Endodermal cell (in vitro differentiated cells): ENCODE measurements at regions not wholly inside any gene's neighbourhood (a gene's known extent, or its start where the extent isn't known, plus 50 kb on each side); places are given as distances from the start of the nearest gene placed in this dataset.
A peak's percentile ranks its signal among the peaks of the same experiment; 100 is the strongest.

Experiments used
- DNase-seq: peaks from one replicate; pipeline ENCODE4 v3.0.0-alpha.2; 2017
- H3K27ac ChIP-seq: 2 replicates; pipeline ENCODE4 v1.5.1; 2013; ENCODE audit warnings: mild to moderate bottlenecking, low read depth, low read length, moderate library complexity
- H3K27me3 ChIP-seq: 2 replicates; pipeline ENCODE4 v1.6.1; 2013; ENCODE audit warnings: mild to moderate bottlenecking, low read length, moderate library complexity; ENCODE audit not compliant: insufficient read depth, control insufficient read depth, poor library complexity, severe bottlenecking
- H3K36me3 ChIP-seq: 2 replicates; pipeline ENCODE4 v1.7.0; 2013; ENCODE audit warnings: mild to moderate bottlenecking, low read length, moderate library complexity; ENCODE audit not compliant: control insufficient read depth, insufficient read depth
- H3K4me1 ChIP-seq: one replicate; pipeline ENCODE4 v1.7.0; 2013; ENCODE audit warnings: low read length; ENCODE audit not compliant: control insufficient read depth, insufficient read depth
- H3K4me3 ChIP-seq: 2 replicates; pipeline ENCODE4 v1.5.1; 2013; ENCODE audit warnings: mild to moderate bottlenecking, low read length, moderate library complexity
- H3K9ac ChIP-seq: 2 replicates; pipeline ENCODE4 v1.6.1; 2013; ENCODE audit warnings: mild to moderate bottlenecking, low read length, moderate library complexity; ENCODE audit not compliant: poor library complexity, severe bottlenecking; ENCODE audit errors: extremely low read depth
- H3K9me3 ChIP-seq: 2 replicates; pipeline ENCODE4 v1.6.1; 2013; ENCODE audit warnings: mild to moderate bottlenecking, low read length, moderate library complexity; ENCODE audit not compliant: control insufficient read depth
- H3K27ac Mint-ChIP-seq: 2 replicates; pipeline ENCODE4 v1.8.0; 2020; ENCODE audit warnings: mixed read lengths
- H3K27me3 Mint-ChIP-seq: 2 replicates; pipeline ENCODE4 v1.8.0; 2021; ENCODE audit warnings: mild to moderate bottlenecking, mixed read lengths; ENCODE audit not compliant: insufficient read depth
- H3K36me3 Mint-ChIP-seq: 2 replicates; pipeline ENCODE4 v1.8.0; 2020; ENCODE audit warnings: low read depth, mixed read lengths
- H3K4me1 Mint-ChIP-seq: 2 replicates; pipeline ENCODE4 v1.8.0; 2020; ENCODE audit warnings: mixed read lengths
- H3K4me3 Mint-ChIP-seq: 2 replicates; pipeline ENCODE4 v1.8.0; 2020; ENCODE audit warnings: mild to moderate bottlenecking, moderate library complexity, mixed read lengths
- H3K9me3 Mint-ChIP-seq: 2 replicates; pipeline ENCODE4 v1.8.0; 2020; ENCODE audit warnings: mild to moderate bottlenecking, mixed read lengths
- CTCF ChIP-seq: fragments of 200-600 bp; sonication (generic); conservative IDR thresholded peaks from 2 replicates; pipeline ENCODE4 v1.5.0; 2021; ENCODE audit warnings: antibody characterized with exemption, mild to moderate bottlenecking
- WGBS, 2 experiments: methylation state at CpG; one replicate each; pipeline versions ENCODE4 v1.1.5 to v1.1.7; 2013; ENCODE audit warnings: missing lambda C conversion rate in 2 of 2, mixed read lengths in 1 of 2; ENCODE audit not compliant: insufficient coverage in 1 of 2, insufficient read length in 1 of 2; 5-methylcytosine and 5-hydroxymethylcytosine counted together

GRCh38 chr7:36005293-36005692, 147.8 kb upstream of the EEPD1 start:
- Mint-ChIP-seq H3K27ac (no peak overlapping the region), H3K4me3 (no peak overlapping the region), H3K27me3 (peaks cover under 1% of the 10 kb centered on the region), H3K9me3 (peaks cover 14% of the 10 kb centered on the region), H3K4me1 (peaks cover 7% of the 10 kb centered on the region), H3K36me3 (no peaks in the 10 kb centered on the region)
- WGBS, 2 experiments, result 86 to 95% methylated on average over 1 to 2 of the region's 3 CpGs
- no peaks in the 10 kb centered on the region for H3K27me3 ChIP-seq
- no peak overlapping the region for H3K4me3 ChIP-seq
- H3K27ac ChIP-seq, result no peak overlapping the region
- no peak for TF ChIP-seq CTCF
- no peak for DNase-seq
- H3K9me3 ChIP-seq, result peaks cover 23% of the 10 kb centered on the region
- H3K36me3 ChIP-seq, result no peaks in the 10 kb centered on the region
- no peaks in the 10 kb centered on the region for H3K4me1 ChIP-seq
- no peak overlapping the region for H3K9ac ChIP-seq

- no peaks in the 10 kb centered on the region for H3K27me3 ChIP-seq
- H3K27ac Mint-ChIP-seq, result no peak overlapping the region
- H3K9me3 Mint-ChIP-seq, result peaks cover 14% of the 10 kb centered on the region
- H3K27ac ChIP-seq, result no peak overlapping the region
- TF ChIP-seq CTCF, result no peak
- H3K27me3 Mint-ChIP-seq, result peaks cover 3% of the 10 kb centered on the region
- H3K9me3 ChIP-seq, result peaks cover 23% of the 10 kb centered on the region
- DNase-seq, result no peak
- no peak overlapping the region for H3K4me3 ChIP-seq
- H3K9ac ChIP-seq, result no peak overlapping the region
- peaks cover 7% of the 10 kb centered on the region for H3K4me1 Mint-ChIP-seq
- H3K36me3 ChIP-seq, result no peaks in the 10 kb centered on the region
- no peaks in the 10 kb centered on the region for H3K4me1 ChIP-seq
- no peak overlapping the region for H3K4me3 Mint-ChIP-seq
- no peaks in the 10 kb centered on the region for H3K36me3 Mint-ChIP-seq
Measured at GRCh38 chr7:36005876-36006275, 147.2 kb upstream of the EEPD1 start.

- no peak overlapping the region for H3K9ac ChIP-seq
- Mint-ChIP-seq H3K9me3 (peaks cover 7% of the 10 kb centered on the region), H3K4me1 (peaks cover 12% of the 10 kb centered on the region), H3K36me3 (no peaks in the 10 kb centered on the region), H3K27me3 (peaks cover 6% of the 10 kb centered on the region), H3K4me3 (no peak overlapping the region), H3K27ac (no peak overlapping the region)
- H3K27ac ChIP-seq, result no peak overlapping the region
- H3K9me3 ChIP-seq, result peaks cover 18% of the 10 kb centered on the region
- DNase-seq, result peak; percentile 49
- no peaks in the 10 kb centered on the region for H3K27me3 ChIP-seq
- no peaks in the 10 kb centered on the region for H3K36me3 ChIP-seq
- no peak overlapping the region for H3K4me3 ChIP-seq
- no peak for TF ChIP-seq CTCF
- 80 to 87% methylated on average over 3 to 5 of the region's 5 CpGs for WGBS, 2 experiments
- no peaks in the 10 kb centered on the region for H3K4me1 ChIP-seq
Measured at GRCh38 chr7:36006636-36007229, 146.3 kb upstream of the EEPD1 start.
